Activated CD4-positive, alpha-beta T cell treated with anti-CD3 and anti-CD28 coated beads for 36 hours (primary cell): ENCODE measurements at regions not wholly inside any gene's neighbourhood (a gene's known extent, or its start where the extent isn't known, plus 50 kb on each side); places are given as distances from the start of the nearest gene placed in this dataset.

Source experiments
- ATAC-seq: fragments of 200-7000 bp; cut with Tn5 transposase; one replicate; pipeline ENCODE4 v1.10.0; 2021; ENCODE audit warnings: mild to moderate bottlenecking, moderate library complexity
- CTCF ChIA-PET: fragments of 350-600 bp; sonication (Branson Sonifier 250); formaldehyde crosslinking; loops from one replicate; lab custom pipeline; 2021; ENCODE audit warnings: antibody characterized with exemption; lab: Charles Lee
- POLR2A ChIA-PET: fragments of 350-600 bp; sonication (Branson Sonifier 250); formaldehyde crosslinking; loops from one replicate; lab custom pipeline; 2021; ENCODE audit warnings: antibody characterized with exemption, inconsistent platforms; lab: Charles Lee
- DNase-seq: peaks from one replicate; pipeline ENCODE4 v3.0.0-alpha.2; 2020
- H3K27ac Mint-ChIP-seq: one replicate; pipeline ENCODE4 v1.8.0; 2021; ENCODE audit warnings: mixed read lengths
- H3K27me3 Mint-ChIP-seq: one replicate; pipeline ENCODE4 v1.8.0; 2021; ENCODE audit warnings: mixed read lengths
- H3K36me3 Mint-ChIP-seq: one replicate; pipeline ENCODE4 v1.8.0; 2021; ENCODE audit warnings: low read depth, mixed read lengths
- H3K4me1 Mint-ChIP-seq: one replicate; pipeline ENCODE4 v1.8.0; 2021; ENCODE audit warnings: mixed read lengths
- H3K4me3 Mint-ChIP-seq: one replicate; pipeline ENCODE4 v1.8.0; 2021; ENCODE audit warnings: mild to moderate bottlenecking, moderate library complexity, mixed read lengths
- H3K9me3 Mint-ChIP-seq: one replicate; pipeline ENCODE4 v1.8.0; 2021; ENCODE audit warnings: low read depth, mixed read lengths
- intact Hi-C, 2 experiments: fragments of 100-400 bp; cut with DNase I in 1 of 2; cut with micrococcal nuclease in 1 of 2; formaldehyde crosslinking; loops; one replicate each; pipeline versions ENCODE4 v1.14.2 to v1.15.1; 2022 to 2024; cut with DNase I, micrococcal nuclease

DNA sequence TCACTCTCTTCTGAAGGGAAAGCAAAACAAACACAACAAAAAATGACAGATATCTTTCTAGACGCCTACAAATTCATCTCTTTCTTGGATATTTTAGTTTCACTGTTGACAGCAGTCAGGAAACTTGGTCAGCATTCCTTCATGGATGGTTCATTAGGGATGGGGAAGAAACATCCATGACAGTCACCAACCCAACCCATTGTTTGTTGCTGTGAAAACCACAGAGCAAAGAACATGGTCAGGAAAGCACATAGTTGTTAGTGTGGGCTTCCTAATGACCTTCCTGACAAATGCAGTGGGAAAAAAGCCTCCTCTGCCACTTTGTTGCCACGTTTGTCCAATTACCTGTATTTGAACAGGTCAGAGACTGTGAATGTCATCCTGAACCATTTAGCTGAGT is 139.8 kb upstream of the SNX19 start:
- DNase-seq (no peak), ATAC-seq (no peak)
- no peaks in the 10 kb centered on the region for H3K4me1 Mint-ChIP-seq
- no peak overlapping the region for H3K4me3 Mint-ChIP-seq
- CTCF ChIA-PET, result no interaction called here
- H3K9me3 Mint-ChIP-seq, result no peaks in the 10 kb centered on the region
- POLR2A ChIA-PET, result no interaction called here
- H3K27ac Mint-ChIP-seq, result no peak overlapping the region
- H3K27me3 Mint-ChIP-seq, result peaks cover 5% of the 10 kb centered on the region
- intact Hi-C loops, result no loop called here
- H3K36me3 Mint-ChIP-seq, result no peaks in the 10 kb centered on the region

DNA sequence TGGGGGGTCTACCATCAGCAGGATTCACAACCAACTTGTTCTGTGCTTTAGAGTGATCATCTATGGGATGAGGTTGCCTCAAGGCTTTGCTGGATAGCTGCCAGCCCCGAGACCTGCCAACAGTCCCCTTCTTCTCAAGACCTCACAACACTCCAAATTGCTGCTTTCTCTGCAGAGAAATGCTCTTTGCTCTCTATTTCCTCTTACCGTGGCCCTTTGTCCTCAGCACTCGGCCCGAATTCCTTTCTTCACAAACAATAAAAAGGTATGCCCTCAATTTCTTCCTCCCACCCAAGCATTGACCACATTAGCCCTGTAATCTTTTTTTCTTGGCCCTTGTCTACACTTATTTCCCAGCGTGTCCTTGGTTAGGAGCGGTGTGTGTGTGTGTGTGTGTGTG is 147.4 kb upstream of the SNX19 start:
- H3K36me3 Mint-ChIP-seq, result no peaks in the 10 kb centered on the region
- H3K27me3 Mint-ChIP-seq, result peaks cover 18% of the 10 kb centered on the region
- no peak for ATAC-seq
- ChIA-PET CTCF (interaction anchor here (0.6 to 3.1 kb wide), 3 partner anchors 115 to 611 kb away, joined by 3 to 21 read pairs (median 3); no protein-coding TSS in a partner anchor), POLR2A (no interaction called here)
- DNase-seq, result no peak
- no peak overlapping the region for H3K4me3 Mint-ChIP-seq
- no peaks in the 10 kb centered on the region for H3K4me1 Mint-ChIP-seq
- H3K9me3 Mint-ChIP-seq, result no peaks in the 10 kb centered on the region
- intact Hi-C loops, result loop anchor here (1.0 to 10.0 kb wide), 3 partner anchors 447 to 611 kb away; no protein-coding TSS in a partner anchor
- H3K27ac Mint-ChIP-seq, result no peak overlapping the region

GRCh38 chr11:131064373-131064991 is 148.2 kb upstream of the SNX19 start:
- intact Hi-C loops, result loop anchor here (1.0 to 10.0 kb wide), 3 partner anchors 446 to 610 kb away; no protein-coding TSS in a partner anchor
- no peaks in the 10 kb centered on the region for H3K4me1 Mint-ChIP-seq
- POLR2A ChIA-PET, result no interaction called here
- H3K27me3 Mint-ChIP-seq, result peaks cover 18% of the 10 kb centered on the region
- H3K4me3 Mint-ChIP-seq, result no peak overlapping the region
- DNase-seq (peak; percentile 57), ATAC-seq (no peak)
- no peaks in the 10 kb centered on the region for H3K9me3 Mint-ChIP-seq
- CTCF ChIA-PET, result interaction anchor here (0.5 to 3.1 kb wide), 17 partner anchors 9 to 1063 kb away, joined by 3 to 21 read pairs (median 3); no protein-coding TSS in a partner anchor
- H3K36me3 Mint-ChIP-seq, result no peaks in the 10 kb centered on the region
- H3K27ac Mint-ChIP-seq, result no peak overlapping the region

DNA sequence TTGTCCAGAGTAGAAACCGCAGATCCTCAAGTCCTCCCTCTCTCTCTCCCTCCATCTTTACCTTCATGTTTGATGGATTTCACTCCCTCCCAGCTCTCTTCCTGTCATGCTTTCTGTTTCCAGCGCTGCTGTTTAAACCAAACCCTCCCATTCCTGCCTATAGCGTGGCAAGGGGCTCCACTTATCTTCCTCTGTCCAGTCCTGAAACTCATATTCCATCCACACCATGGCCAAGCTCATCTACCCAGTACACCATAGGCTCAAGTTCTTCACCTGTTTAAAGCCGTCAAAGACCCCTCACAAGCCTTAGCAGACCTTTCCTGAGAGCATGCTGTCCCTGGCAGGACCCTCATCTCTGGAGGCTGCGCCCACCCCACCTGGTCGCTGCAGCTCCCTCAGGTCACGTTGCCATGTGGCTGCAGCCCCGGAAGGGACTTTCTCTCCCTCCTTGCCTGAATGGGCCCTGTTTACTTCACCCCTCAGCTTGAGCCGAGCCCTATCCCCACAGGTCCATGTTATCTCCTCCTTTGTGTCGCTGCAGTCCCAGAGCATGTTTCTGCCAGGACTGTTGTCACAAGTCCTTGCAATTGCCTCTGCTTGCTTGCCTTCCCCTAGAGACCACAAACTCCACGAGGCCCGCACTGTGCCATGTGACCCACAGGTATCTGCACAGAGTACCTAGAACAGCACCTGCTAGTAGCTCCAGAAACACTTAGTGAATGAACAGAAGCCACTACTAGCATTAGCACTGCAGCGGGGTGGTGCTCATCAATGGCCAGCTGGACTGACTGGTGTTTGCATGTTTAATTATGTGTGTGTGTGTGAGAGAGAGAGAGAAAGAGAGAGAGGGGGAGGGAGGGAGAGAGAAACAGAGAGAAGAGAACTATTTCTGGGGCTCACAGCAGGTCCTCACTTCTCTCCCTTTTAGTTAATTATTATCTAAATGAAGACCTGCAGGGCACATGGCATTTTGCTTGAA is 149.4 kb upstream of the SNX19 start:
- intact Hi-C loops, result loop anchor here (2.0 to 10.0 kb wide), 2 partner anchors 445 to 449 kb away; no protein-coding TSS in a partner anchor
- CTCF ChIA-PET, result interaction anchor here (0.5 to 3.1 kb wide), 7 partner anchors 17 to 629 kb away, joined by 3 to 21 read pairs (median 4); no protein-coding TSS in a partner anchor
- Mint-ChIP-seq H3K4me1 (no peaks in the 10 kb centered on the region), H3K4me3 (no peak overlapping the region), H3K9me3 (no peaks in the 10 kb centered on the region), H3K27ac (no peak overlapping the region), H3K36me3 (no peaks in the 10 kb centered on the region), H3K27me3 (peaks cover 18% of the 10 kb centered on the region)
- DNase-seq, result no peak
- POLR2A ChIA-PET, result no interaction called here
- no peak for ATAC-seq

DNA sequence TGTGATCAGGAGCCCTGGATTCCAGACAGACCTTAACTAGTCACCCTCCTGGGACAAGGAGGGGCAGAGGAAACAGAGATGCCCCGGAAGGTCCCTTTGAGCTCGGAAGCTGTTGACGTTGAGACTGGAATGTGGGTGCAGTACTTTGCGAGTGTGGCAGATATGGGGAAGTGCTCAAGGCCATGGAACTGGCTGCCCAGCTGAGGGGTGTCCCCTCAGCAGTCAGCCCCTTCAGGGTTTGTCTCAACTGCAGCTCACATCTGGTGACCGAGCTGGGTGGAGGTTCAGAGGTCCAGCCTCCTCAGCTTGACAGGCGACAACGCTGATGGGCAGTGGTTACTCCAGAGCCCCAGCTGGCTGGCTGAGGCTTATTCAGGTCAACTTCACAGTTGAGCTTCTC is 150.3 kb upstream of the SNX19 start:
- H3K9me3 Mint-ChIP-seq, result no peaks in the 10 kb centered on the region
- H3K4me3 Mint-ChIP-seq, result no peak overlapping the region
- ChIA-PET POLR2A (no interaction called here), CTCF (interaction anchor here (0.5 to 1.1 kb wide), 3 partner anchors 278 to 608 kb away, joined by 3 to 4 read pairs (median 4); no protein-coding TSS in a partner anchor)
- DNase-seq (no peak), ATAC-seq (no peak)
- H3K36me3 Mint-ChIP-seq, result no peaks in the 10 kb centered on the region
- H3K4me1 Mint-ChIP-seq, result no peaks in the 10 kb centered on the region
- peaks cover 18% of the 10 kb centered on the region for H3K27me3 Mint-ChIP-seq
- intact Hi-C loops, result loop anchor here in 1 of 2 experiments (10.0 kb wide), 1 partner anchor 448 kb away; no protein-coding TSS in a partner anchor
- no peak overlapping the region for H3K27ac Mint-ChIP-seq

DNA sequence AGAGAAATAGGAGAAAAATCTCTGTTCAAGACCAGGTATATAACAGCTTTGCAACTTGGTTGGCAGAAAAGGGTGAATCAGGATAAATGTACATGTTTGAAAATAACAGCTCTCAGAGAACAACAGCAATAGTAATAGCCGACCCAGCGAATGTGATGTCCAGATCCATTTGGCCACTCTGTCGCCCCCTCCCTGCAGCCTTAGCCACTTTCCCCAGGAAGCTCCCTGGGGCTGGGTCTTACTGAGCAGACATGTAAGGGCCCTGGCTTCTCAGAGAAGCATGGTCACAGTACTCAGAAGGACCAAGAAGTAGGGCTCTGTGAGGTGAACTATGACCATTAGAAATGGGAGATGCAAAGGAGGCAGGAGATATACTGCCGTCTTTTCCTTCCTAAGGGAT is 154.1 kb upstream of the SNX19 start:
- intact Hi-C loops, result no loop called here
- CTCF ChIA-PET, result no interaction called here
- H3K4me3 Mint-ChIP-seq, result no peak overlapping the region
- DNase-seq (no peak), ATAC-seq (no peak)
- H3K9me3 Mint-ChIP-seq, result no peaks in the 10 kb centered on the region
- no peak overlapping the region for H3K27ac Mint-ChIP-seq
- H3K27me3 Mint-ChIP-seq, result peaks cover 9% of the 10 kb centered on the region
- POLR2A ChIA-PET, result no interaction called here
- H3K4me1 Mint-ChIP-seq, result no peaks in the 10 kb centered on the region
- H3K36me3 Mint-ChIP-seq, result no peaks in the 10 kb centered on the region

DNA sequence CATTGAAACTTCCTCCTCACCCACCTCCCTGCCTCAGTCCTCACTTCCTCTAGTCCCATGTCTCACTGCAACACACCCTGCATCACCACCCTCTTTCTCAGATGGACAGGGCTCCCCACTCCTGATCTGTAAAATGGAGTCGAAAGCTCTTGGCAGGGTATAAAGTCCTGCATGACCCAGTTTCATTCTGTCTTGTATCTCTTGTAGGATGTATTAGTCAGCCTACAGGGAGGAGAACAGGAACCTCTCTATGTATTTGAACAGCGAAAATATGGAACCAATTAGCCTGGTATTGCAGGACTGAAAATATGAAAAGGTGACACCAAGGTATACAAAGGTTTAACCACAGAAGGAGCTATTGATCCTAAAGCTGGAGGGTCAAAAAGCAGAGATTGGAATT is 156.9 kb upstream of the SNX19 start:
- no peak for ATAC-seq
- Mint-ChIP-seq H3K4me1 (no peaks in the 10 kb centered on the region), H3K9me3 (no peaks in the 10 kb centered on the region), H3K36me3 (no peaks in the 10 kb centered on the region), H3K27me3 (peaks cover 5% of the 10 kb centered on the region), H3K27ac (no peak overlapping the region), H3K4me3 (no peak overlapping the region)
- intact Hi-C loops, result no loop called here
- POLR2A ChIA-PET, result no interaction called here
- CTCF ChIA-PET, result interaction anchor here (1.0 kb wide), 1 partner anchor 9 kb away, joined by 4 read pairs; no protein-coding TSS in a partner anchor
- DNase-seq, result no peak

GRCh38 chr11:131074573-131074972 is 158.3 kb upstream of the SNX19 start:
- H3K4me3 Mint-ChIP-seq, result no peak overlapping the region

GRCh38 chr11:131077340-131077739 is 161.1 kb upstream of the SNX19 start:
- H3K4me1 Mint-ChIP-seq, result no peaks in the 10 kb centered on the region
- no peak overlapping the region for H3K27ac Mint-ChIP-seq
- no peaks in the 10 kb centered on the region for H3K36me3 Mint-ChIP-seq
- no peak overlapping the region for H3K4me3 Mint-ChIP-seq
- DNase-seq (no peak), ATAC-seq (no peak)
- intact Hi-C loops, result no loop called here
- peaks cover 2% of the 10 kb centered on the region for H3K9me3 Mint-ChIP-seq
- ChIA-PET POLR2A (no interaction called here), CTCF (no interaction called here)
- peaks cover 2% of the 10 kb centered on the region for H3K27me3 Mint-ChIP-seq

More at GRCh38 chr11:131074573-131074972, 158.3 kb upstream of the SNX19 start:
- POLR2A ChIA-PET, result no interaction called here
- CTCF ChIA-PET, result no interaction called here
- Mint-ChIP-seq H3K9me3 (no peaks in the 10 kb centered on the region), H3K27ac (no peak overlapping the region), H3K27me3 (peaks cover 5% of the 10 kb centered on the region), H3K36me3 (no peaks in the 10 kb centered on the region), H3K4me1 (no peaks in the 10 kb centered on the region)
- no peak for DNase-seq
- ATAC-seq, result no peak
- intact Hi-C loops, result no loop called here

- CTCF ChIA-PET, result interaction anchor here (1.4 kb wide), 1 partner anchor 12 kb away, joined by 4 read pairs; no protein-coding TSS in a partner anchor
- peaks cover 2% of the 10 kb centered on the region for H3K9me3 Mint-ChIP-seq
- POLR2A ChIA-PET, result no interaction called here
- peaks cover 2% of the 10 kb centered on the region for H3K27me3 Mint-ChIP-seq
- ATAC-seq, result no peak
- DNase-seq, result no peak
- H3K36me3 Mint-ChIP-seq, result no peaks in the 10 kb centered on the region
- H3K4me1 Mint-ChIP-seq, result no peaks in the 10 kb centered on the region
- intact Hi-C loops, result no loop called here
- no peak overlapping the region for H3K4me3 Mint-ChIP-seq
- H3K27ac Mint-ChIP-seq, result no peak overlapping the region
These were observed 162.8 kb upstream of the SNX19 start for GRCh38 chr11:131079036-131079435.

DNA sequence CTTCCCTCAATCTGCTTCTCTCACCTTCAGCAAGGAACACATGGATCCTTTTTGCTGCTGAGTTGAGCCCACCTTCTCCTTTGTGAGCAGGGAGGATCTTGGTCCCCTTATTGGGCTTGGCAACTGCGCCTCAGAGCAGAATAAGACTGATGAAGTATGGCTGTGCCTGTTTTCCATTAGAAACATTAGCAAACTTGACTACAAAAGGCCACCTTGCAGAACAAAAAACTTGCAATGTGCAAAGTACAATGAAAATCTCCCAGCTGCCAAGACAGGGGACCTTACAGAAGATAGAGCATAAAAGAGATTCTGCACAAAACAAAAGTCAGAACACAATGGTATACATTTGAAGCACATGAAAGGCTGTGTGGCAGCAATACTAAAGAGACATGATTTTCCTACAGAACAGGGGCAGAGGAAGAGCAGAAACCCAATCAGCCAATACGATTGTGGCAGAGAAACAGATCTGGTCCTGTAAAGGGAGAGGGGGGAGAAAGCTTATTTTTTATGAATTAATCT is 173.5 kb upstream of the SNX19 start:
- ChIA-PET CTCF (interaction anchor here (1.5 kb wide), 1 partner anchor 541 kb away, joined by 3 read pairs; no protein-coding TSS in a partner anchor), POLR2A (no interaction called here)
- intact Hi-C loops, result no loop called here
- ATAC-seq (no peak), DNase-seq (no peak)
- no peak overlapping the region for H3K27ac Mint-ChIP-seq
- H3K9me3 Mint-ChIP-seq, result peaks cover 4% of the 10 kb centered on the region
- H3K4me1 Mint-ChIP-seq, result no peaks in the 10 kb centered on the region
- H3K36me3 Mint-ChIP-seq, result no peaks in the 10 kb centered on the region
- H3K27me3 Mint-ChIP-seq, result no peaks in the 10 kb centered on the region
- no peak overlapping the region for H3K4me3 Mint-ChIP-seq
